GM21576 (cell line): ENCODE measurements at regions not wholly inside any gene's neighbourhood (a gene's known extent, or its start where the extent isn't known, plus 50 kb on each side); places are given as distances from the start of the nearest gene placed in this dataset.

Experiments
- ATAC-seq: cut with Tn5 transposase; IDR thresholded peaks from one replicate; pipeline ENCODE4 v1.9.1; 2021; ENCODE audit warnings: mild to moderate bottlenecking, moderate library complexity; ENCODE audit not compliant: unreplicated experiment

GRCh38 chr14:40204441-40205175, 772.4 kb upstream of the FBXO33 start:
- no peak for ATAC-seq

- no peak for ATAC-seq
Measured at GRCh38 chr14:40199101-40199500, 766.9 kb upstream of the FBXO33 start.

GRCh38 chr14:40197344-40197743, 765.1 kb upstream of the FBXO33 start:
- ATAC-seq = no peak

- ATAC-seq = no peak
Measured at GRCh38 chr14:40188006-40188405, 755.8 kb upstream of the FBXO33 start.

- ATAC-seq = no peak
Measured at GRCh38 chr14:40164083-40164482, 731.9 kb upstream of the FBXO33 start.

GRCh38 chr14:40139657-40140056, 707.4 kb upstream of the FBXO33 start:
- ATAC-seq = no peak

DNA sequence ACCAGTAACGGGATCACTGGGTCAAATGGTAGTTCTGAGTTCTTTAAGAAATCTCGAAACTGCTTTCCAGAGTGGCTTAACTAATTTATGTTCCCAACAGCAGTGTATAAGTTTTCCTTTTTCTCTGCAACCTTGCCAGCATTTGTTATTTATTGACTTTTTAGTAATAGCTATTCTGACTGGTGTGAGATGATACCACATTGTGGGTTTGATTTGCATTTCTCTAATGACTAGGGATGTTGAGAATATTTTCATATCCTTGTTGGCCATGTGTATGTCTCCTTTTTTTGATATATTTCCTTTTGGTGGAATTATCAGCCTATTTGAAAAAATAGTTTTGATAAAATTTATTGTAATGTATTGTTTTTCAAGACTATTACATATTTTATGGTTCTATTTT, 701.2 kb upstream of the FBXO33 start:
- ATAC-seq = no peak

- no peak for ATAC-seq
Measured at GRCh38 chr14:40129159-40129558, 696.9 kb upstream of the FBXO33 start.

DNA sequence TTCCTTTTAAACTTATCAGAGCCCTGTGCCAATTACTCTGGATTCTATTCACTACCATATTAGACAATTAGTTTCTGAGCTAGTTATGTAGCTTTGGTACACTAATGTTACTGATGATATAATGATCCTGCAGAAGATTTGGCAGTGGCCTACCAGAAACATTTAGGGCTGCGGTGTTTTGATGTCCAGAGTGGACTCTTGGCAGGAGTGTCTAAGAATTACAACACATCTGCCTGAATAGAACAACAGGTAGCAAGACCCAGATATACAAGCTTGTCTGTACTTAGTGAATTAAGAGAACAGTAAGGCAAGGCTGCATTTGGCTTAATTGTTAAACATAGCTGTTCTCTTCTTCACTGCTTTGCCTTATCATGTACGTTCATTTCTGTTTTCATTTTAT, 691.6 kb upstream of the FBXO33 start:
- no peak for ATAC-seq

DNA sequence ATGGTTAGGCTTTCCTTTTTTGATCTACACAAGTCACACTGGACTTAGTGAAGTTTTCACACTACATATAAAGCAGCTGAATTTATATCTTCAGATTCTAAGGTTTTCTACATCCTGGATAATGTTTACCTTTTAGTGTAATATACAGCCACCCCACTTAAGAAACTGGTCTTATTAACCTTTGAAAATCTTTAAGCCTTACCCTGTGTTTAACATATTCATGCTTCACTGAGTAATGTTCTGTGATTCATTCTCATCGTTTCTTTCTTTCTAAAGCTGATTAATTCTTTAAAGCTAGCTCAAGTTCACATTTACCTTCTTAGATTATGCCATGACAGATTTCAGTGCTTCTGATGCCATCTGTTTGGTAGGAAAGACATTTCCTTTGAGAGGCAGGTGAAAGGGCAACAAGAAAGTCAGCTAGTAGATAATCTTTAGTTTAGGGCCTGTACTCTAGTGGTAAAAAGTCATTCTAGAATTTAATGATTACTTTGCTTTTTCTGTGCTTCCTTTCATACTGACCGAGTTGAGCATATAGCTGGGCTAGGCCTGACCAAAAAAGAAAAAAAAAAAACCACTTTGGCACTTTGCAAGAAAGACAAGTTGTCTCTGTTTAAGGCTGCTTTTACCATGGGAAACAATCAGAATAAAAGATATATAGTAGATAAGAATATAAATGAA, 690.9 kb upstream of the FBXO33 start:
- no peak for ATAC-seq

- ATAC-seq = no peak
Measured at GRCh38 chr14:40119765-40120164, 687.5 kb upstream of the FBXO33 start.

DNA sequence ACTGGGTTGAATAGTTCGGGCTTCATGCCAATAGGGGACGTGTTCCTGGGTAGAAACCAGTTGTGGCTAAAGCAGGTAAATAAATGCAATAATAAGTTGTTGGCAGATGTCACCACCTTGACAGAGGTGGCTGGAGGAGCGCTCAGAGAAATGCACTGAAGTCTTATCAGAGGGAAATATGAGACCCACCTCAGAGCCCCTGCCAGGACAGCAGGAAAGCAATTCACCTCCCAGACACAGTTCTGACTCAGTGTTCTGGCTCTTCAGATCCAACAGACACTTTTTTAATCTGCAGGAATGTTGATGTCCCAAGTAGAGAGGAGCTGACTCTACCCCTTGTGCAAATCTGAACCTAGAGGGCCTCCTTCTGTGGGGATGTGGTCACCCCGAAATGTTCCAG, 687.1 kb upstream of the FBXO33 start:
- ATAC-seq = no peak

DNA sequence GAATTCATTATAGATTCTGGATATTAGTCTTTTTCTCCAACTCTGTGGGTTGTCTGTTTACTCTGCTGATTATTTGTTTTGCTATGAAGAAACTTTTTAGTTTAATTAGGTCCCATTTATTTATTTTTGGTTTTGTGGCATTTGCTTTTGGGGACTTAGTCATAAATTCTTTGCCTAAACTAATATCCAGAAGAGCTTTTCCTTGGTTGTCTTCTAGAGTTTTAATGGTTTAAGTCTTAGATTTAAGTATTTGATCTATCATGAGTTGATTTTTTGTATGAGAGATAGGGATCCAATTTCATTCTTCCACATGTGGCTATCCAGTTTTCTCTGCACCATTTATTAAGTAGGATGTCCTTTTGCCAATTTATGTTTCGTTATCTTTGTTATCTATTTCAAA, 683.4 kb upstream of the FBXO33 start:
- no peak for ATAC-seq

DNA sequence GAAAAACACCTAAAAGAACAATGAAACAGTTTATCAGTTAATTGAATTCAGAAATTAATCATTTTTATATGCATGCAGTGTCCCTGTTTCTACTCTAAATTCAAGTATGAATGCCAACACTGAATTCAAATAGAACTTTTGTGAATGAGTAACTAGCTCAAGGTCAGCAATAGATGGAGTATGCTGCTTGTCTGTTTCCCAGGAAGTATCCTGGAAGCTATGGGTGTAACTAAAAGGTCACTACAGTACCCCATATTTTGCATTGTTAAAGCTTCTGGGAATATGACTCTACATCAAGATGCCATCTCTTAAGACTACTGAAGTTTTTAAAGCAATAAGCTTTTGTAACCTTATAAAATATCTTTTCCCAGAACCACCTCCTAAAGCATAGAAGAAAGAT, 681.4 kb upstream of the FBXO33 start:
- no peak for ATAC-seq

- no peak for ATAC-seq
Measured at GRCh38 chr14:40100544-40101196, 668.4 kb upstream of the FBXO33 start.

GRCh38 chr14:40099316-40099715, 667.1 kb upstream of the FBXO33 start:
- no peak for ATAC-seq

DNA sequence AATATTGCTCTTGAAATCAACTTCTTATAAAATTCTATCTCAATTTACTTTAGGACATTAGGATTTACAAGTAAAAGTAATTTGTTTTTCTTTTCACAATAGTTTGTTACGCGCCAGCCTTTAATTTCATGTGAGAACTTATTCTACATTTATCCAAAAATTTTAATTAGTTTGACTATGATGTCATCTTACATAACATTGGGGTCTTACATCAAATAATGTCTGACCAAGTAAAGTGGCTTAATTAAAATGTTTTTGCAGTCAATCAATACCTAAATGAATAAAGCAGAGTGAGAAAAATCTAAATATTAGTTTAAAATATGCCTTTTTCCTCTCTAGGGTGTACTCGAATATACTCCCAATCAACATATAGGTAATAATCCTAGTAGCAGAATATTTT, 666.2 kb upstream of the FBXO33 start:
- no peak for ATAC-seq

DNA sequence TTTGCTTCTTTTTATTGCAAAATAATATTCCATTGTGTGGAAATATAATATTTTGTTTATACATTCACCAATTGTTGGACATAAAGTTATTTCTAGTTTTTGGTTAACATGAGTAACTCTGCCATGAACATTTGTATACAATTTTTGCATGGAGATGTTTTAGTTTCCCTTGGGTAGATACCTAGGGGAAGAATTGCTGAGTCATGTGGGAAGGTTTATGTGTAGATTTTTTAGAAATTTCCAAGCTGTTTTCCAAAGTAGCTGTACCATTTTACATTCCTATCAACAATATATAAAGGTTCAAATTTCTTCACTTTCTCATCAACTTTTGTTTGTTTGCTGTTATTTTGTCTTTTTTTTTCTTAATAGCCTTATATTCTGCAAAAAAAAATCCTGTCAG, 664.7 kb upstream of the FBXO33 start:
- no peak for ATAC-seq

GRCh38 chr14:40093800-40094199, 661.6 kb upstream of the FBXO33 start:
- no peak for ATAC-seq

GRCh38 chr14:40074169-40074568, 641.9 kb upstream of the FBXO33 start:
- ATAC-seq = no peak

DNA sequence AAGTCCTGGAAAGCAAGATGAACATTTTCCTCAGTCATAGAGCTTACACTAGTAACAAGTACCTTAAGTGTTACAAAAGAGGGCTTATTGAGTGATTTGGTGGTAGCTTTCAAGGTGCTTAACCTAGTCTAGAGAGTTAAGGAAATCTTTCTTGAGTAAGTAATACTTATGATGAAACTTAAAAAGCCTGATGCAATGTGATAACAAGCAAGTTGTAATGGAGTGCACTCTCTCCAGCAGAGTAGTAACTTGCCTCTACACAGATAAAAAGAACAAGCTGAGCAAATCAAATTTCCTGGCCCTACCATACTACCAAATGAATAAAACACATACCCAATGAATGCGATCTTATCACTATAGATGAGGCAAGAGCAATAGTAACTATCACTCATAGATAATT, 639.9 kb upstream of the FBXO33 start:
- no peak for ATAC-seq
